Upper lobe of left lung (tissue), 4 donors: ENCODE measurements at regions not wholly inside any gene's neighbourhood (a gene's known extent, or its start where the extent isn't known, plus 50 kb on each side); places are given as distances from the start of the nearest gene placed in this dataset.

Experiments used
- EP300 ChIP-seq, 4 donors: sonication (generic); formaldehyde crosslinking; IDR thresholded peaks; one replicate each; pipeline ENCODE4 v1.5.1; 2017; ENCODE audit warnings: antibody characterized with exemption in 4 of 4, control low read depth in 2 of 4
- POLR2A ChIP-seq, 4 donors: fragments of 450-650 bp; IDR thresholded peaks; one replicate each; pipeline ENCODE4 v1.5.1; 2016 to 2017; ENCODE audit warnings: antibody characterized with exemption in 4 of 4, mild to moderate bottlenecking in 2 of 4
- POLR2AphosphoS5 ChIP-seq, 2 donors: sonication (generic); formaldehyde crosslinking; IDR thresholded peaks; one replicate each; pipeline ENCODE4 v1.5.1; 2017; ENCODE audit warnings: antibody characterized with exemption in 2 of 2
- TF ChIP-seq, protein P1 (sequence below), 6 experiments: fragments of 450-650 bp in 4 of 6; fragments of 200-600 bp in 2 of 6; sonication (generic) in 2 of 6; IDR thresholded peaks; one replicate each; pipeline ENCODE4 v1.5.1; 2016 to 2019; ENCODE audit warnings: antibody characterized with exemption in 6 of 6

DNA sequence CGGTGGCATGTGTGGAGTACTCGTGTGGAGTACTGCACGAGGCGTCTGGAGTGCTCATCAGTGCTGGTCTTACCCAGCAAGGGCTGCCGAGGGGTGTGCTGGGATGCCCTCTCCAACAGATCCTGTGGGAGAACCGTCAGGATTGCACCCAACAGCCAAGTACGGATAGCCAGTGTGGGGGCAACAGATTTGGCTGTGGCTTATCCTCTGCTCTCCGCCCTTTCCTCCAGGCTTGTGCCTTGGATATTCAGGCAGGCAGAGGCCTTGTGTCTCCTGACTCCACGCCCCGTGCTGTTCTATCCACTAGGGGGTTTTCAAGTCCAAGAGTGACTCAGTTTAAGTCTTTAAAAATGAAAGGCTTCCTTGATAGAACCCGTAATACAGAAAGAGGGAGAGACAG is 321.0 kb upstream of the HS6ST1 start:
- TF ChIP-seq, protein P1, sequence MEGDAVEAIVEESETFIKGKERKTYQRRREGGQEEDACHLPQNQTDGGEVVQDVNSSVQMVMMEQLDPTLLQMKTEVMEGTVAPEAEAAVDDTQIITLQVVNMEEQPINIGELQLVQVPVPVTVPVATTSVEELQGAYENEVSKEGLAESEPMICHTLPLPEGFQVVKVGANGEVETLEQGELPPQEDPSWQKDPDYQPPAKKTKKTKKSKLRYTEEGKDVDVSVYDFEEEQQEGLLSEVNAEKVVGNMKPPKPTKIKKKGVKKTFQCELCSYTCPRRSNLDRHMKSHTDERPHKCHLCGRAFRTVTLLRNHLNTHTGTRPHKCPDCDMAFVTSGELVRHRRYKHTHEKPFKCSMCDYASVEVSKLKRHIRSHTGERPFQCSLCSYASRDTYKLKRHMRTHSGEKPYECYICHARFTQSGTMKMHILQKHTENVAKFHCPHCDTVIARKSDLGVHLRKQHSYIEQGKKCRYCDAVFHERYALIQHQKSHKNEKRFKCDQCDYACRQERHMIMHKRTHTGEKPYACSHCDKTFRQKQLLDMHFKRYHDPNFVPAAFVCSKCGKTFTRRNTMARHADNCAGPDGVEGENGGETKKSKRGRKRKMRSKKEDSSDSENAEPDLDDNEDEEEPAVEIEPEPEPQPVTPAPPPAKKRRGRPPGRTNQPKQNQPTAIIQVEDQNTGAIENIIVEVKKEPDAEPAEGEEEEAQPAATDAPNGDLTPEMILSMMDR (IDR thresholded peaks at IDR 0.05): no peak
- TF ChIP-seq POLR2A (IDR thresholded peaks at IDR 0.05) (no peak), EP300 (IDR thresholded peaks at IDR 0.05) (no peak), POLR2AphosphoS5 (IDR thresholded peaks at IDR 0.05) (no peak)
